ENCODE measurements at regions not wholly inside any gene's neighbourhood (a gene's known extent, or its start where the extent isn't known, plus 50 kb on each side); places are given as distances from the start of the nearest gene placed in this dataset.
"Not testable (repeated sequence)": the region's sequence is repeated elsewhere in the genome, so short reads cannot be mapped to it uniquely, and the experiment has no call there.

DNA sequence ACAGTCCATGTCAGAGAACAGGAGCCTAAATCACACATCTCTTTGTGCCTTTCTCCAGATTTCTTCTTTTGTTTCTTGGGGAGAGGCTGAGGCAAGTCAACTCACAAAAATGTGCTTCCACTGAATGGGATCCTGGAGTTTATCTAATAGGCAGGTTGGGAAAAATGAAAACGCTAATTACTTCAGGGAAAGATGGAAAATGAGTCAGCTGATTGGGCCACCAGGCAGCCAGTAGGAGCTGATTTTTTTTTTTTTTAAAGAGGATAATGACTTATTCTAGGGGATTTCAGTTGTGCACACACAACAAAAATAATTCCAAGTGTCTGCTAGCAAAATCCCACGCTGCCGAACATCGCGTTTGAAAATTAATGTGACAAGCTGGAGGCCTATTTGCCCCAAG lies 412.8 kb upstream of the ZMIZ1 start:
- no peaks in the 10 kb centered on the region for H3K4me1 Mint-ChIP-seq
- H3K27me3 Mint-ChIP-seq = peaks cover 24% of the 10 kb centered on the region
- H3K9me3 Mint-ChIP-seq = peaks cover 3% of the 10 kb centered on the region
- H3K4me3 Mint-ChIP-seq = no peak overlapping the region
- DNase-seq (no peak), ATAC-seq (ENCODE audit: low read depth) (no peak)
- POLR2A ChIA-PET = no interaction called here
- H3K27ac Mint-ChIP-seq = no peak overlapping the region
- H3K36me3 Mint-ChIP-seq = no peaks in the 10 kb centered on the region

DNA sequence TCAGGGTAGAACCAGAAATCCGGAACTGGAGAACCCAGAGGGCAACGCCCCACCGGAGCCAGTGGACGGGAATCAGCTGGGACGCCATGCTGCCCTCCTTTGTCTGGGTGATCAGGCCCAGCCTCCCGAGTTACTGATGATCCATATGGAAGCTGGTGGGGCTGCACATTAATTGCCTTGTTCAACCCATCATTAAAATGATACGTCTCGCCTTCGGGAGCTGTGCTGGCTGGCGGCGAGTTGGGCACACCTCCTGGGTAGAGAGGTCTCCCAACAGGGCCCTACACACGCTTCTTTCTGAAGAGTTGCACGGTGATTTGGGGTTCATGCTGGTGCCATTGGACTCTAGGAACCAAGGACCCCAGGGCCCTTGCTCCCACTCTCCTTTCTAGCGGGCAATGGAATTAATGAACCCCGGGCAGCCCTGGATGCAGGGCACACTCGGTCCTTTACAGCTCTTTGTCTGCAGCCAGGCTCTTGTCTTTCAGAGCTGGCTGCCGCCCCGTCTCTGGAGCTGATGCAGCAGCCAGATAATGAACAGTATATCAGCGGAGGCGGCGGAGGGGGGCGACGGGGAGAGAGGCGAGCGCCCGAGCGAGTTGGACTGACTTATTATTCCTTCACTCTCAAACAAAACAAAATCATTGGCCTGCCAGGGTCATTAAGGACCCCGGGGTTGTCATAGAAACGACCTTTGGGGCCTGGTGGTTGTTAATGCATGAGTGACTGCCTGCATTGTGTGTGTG lies 412.2 kb upstream of the ZMIZ1 start:
- ATAC-seq (ENCODE audit: low read depth) = no peak

DNA sequence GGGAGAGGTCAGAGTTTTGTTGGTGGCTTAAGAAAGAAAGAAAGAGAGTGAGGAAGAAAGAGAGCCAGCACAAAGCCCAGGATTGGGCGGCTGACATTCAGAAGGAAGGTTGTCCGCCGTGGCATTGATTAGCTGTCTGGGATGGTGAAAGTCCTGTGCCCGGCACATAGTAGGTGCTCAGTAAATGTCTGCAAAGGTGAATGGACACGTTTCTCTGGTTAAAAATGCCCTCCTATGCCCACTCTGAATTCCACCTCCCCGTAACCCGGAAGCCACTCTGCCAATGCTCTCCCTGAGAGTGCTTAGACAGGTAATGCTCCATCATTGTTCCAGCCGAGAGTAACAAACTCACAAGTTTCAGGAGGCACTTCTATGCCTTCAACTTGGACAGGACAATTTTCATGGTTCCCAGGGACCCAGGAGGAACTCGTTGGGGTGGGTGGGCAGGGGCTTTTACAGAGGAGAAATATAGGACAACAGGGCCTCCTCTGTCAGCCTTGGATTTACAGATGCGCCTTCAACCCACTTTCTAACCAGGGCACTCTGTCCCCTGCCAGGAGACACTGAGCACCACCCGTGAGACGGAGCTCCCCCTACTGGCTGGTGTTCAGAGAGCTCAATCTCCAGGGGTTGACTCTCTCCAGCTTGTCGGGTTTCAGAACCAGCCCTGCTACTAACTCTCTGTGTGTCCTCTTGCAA lies 411.5 kb upstream of the ZMIZ1 start:
- Mint-ChIP-seq H3K4me1 (no peaks in the 10 kb centered on the region), H3K4me3 (no peak overlapping the region), H3K27ac (no peak overlapping the region), H3K27me3 (peaks cover 23% of the 10 kb centered on the region), H3K36me3 (no peaks in the 10 kb centered on the region), H3K9me3 (no peaks in the 10 kb centered on the region)
- ATAC-seq (ENCODE audit: low read depth) = peak; percentile 87
- DNase-seq = peak; percentile 73
- POLR2A ChIA-PET = no interaction called here

More for the DNA sequence above, 412.2 kb upstream of the ZMIZ1 start:
- H3K4me1 Mint-ChIP-seq = no peaks in the 10 kb centered on the region
- no peak overlapping the region for H3K4me3 Mint-ChIP-seq
- peaks cover under 1% of the 10 kb centered on the region for H3K9me3 Mint-ChIP-seq
- DNase-seq = no peak
- POLR2A ChIA-PET = no interaction called here
- no peak overlapping the region for H3K27ac Mint-ChIP-seq
- H3K36me3 Mint-ChIP-seq = no peaks in the 10 kb centered on the region
- peaks cover 24% of the 10 kb centered on the region for H3K27me3 Mint-ChIP-seq

DNA sequence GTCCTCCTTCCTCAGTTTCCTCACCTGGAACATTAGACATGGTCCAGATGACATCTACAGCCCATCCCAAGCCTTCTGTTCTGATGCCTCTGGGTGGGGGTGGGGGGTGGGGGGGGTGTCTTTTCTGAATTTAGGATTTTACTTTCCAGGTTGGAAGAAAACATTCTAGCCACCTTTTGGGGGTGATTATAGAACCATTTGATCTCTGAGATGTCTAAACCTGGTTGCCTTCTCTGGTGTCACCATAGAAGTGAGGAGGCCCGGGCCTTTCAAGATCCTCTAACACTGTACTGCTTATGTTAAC lies 411.0 kb upstream of the ZMIZ1 start:
- Mint-ChIP-seq H3K9me3 (no peaks in the 10 kb centered on the region), H3K4me1 (no peaks in the 10 kb centered on the region), H3K27ac (no peak overlapping the region), H3K36me3 (no peaks in the 10 kb centered on the region), H3K27me3 (peaks cover 24% of the 10 kb centered on the region), H3K4me3 (no peak overlapping the region)
- DNase-seq (no peak), ATAC-seq (ENCODE audit: low read depth) (no peak)
- POLR2A ChIA-PET = no interaction called here

DNA sequence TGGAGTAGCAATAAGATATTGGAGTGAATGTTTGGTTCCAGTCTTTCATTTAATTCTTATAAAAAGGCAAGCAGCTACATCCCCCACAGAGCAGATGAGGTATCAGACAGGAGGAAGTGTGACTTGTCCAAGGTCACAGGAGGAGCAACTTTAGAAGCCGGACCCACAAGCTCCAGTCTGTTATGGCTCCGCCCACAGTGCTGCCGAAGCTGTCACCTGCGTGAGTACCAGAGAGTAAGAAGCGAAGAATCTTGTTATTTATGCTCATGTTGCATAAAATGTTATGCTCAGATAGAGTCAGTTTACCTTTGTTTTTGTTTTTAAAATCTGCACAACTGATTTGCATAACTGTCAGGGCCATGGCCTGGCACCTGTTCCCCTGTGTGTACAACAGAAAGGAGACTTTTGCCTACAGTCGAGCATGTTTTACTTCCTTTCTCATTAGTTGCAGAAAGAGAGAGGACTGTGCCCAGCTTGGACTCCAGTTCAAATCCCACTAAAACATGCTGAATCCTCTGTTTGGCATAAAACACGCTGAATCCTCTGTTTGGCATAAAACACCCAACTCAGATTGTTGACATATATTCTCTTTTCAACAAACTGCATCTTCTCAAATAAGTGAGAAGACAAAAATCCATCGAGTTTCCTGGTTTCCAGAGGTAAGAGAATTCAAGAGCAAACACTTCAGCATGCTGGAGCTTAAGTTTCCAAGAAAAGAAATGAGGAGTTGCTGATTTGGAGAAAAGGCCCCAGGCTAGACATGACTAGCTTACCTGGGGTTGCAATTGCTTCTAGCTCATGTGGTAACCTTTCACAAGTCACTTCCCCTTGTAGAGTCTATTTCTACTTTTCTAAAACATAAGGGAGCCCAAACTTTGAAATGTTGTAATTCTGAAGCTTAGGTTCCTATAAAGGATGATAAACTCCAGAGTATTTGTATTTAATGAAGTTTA lies 409.8 kb upstream of the ZMIZ1 start:
- Mint-ChIP-seq H3K27ac (no peak overlapping the region), H3K27me3 (peaks cover 24% of the 10 kb centered on the region), H3K4me1 (no peaks in the 10 kb centered on the region), H3K36me3 (no peaks in the 10 kb centered on the region), H3K4me3 (no peak overlapping the region), H3K9me3 (no peaks in the 10 kb centered on the region)
- POLR2A ChIA-PET = interaction anchor here (0.7 kb wide), 1 partner anchor 167 kb away, joined by 3 read pairs; no protein-coding TSS in a partner anchor
- no peak for DNase-seq
- ATAC-seq (ENCODE audit: low read depth) = no peak

DNA sequence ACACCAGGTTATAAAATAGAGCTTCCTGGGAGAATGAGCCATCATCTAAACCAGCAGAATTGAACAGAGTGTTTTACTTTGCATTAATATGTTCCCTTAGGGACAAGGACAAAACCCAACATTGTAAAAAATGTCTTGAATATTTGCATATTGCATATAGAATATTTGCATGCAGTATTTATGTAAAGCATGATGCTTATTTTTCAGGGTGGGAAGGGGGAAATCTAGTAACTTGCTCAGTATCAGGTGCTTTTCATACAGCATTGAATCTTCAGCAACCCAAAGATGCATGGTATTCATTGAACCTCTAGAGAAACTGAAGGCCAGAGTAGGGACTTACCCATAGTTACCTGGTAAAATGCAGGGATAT lies 409.2 kb upstream of the ZMIZ1 start:
- H3K36me3 Mint-ChIP-seq = no peaks in the 10 kb centered on the region
- POLR2A ChIA-PET = no interaction called here
- H3K4me1 Mint-ChIP-seq = no peaks in the 10 kb centered on the region
- H3K27ac Mint-ChIP-seq = no peak overlapping the region
- H3K9me3 Mint-ChIP-seq = no peaks in the 10 kb centered on the region
- ATAC-seq (ENCODE audit: low read depth) = no peak
- no peak overlapping the region for H3K4me3 Mint-ChIP-seq
- DNase-seq = no peak
- H3K27me3 Mint-ChIP-seq = peaks cover 19% of the 10 kb centered on the region

DNA sequence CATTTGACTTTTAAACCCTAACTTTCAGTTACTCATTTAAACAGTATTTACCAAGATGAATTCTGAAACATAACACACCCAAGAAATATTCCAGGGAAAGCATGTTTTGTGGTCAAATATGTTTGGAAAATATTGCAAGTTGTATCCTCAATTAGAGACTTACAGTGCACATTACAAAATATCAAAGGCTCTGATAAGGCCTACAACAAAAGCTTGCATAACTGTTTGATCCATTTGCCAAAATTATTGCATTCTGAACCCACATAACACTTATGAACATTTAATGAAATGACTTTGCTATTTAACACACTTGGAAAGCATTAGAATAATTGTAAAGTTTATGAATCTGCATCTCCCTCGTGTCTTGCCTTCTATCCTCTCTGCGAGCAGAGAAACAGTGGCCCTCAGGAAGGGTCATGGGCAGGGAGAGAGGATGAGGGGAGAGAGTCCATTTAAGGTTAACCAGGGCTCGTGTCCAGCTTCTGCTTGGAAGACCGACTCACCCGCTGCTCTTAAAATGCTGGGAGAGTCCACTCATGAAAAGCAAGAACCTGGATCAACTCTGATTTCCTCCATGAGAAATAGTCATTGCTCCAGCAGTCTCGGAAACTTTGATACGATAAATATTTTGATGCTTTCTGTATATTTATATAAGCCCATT lies 408.2 kb upstream of the ZMIZ1 start:
- Mint-ChIP-seq H3K4me1 (no peaks in the 10 kb centered on the region), H3K36me3 (no peaks in the 10 kb centered on the region), H3K9me3 (peaks cover 3% of the 10 kb centered on the region), H3K4me3 (no peak overlapping the region), H3K27ac (no peak overlapping the region), H3K27me3 (peaks cover 24% of the 10 kb centered on the region)
- ATAC-seq (ENCODE audit: low read depth) = no peak
- POLR2A ChIA-PET = no interaction called here
- no peak for DNase-seq

DNA sequence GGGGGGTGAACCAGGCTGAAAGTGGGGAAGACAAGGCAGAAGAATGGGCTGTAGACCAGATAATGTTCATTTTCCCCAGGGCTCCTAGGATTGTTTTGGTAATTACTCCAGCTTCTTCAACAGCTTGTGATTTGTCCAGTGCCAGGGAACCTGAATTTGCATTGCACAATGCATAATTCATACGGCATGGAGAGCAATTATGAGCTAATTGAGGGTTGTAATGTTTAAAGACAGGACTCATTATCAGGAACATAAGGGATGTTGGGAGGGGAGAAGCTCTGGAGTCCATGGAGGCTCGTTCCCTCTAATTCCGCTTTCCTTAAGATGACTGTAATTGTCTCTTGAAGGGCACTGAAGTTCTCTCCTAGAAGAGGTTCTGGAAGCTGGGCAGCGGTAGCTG lies 405.0 kb upstream of the ZMIZ1 start:
- ATAC-seq (ENCODE audit: low read depth) (no peak), DNase-seq (no peak)
- Mint-ChIP-seq H3K27me3 (peaks cover 34% of the 10 kb centered on the region), H3K27ac (no peak overlapping the region), H3K9me3 (peaks cover 9% of the 10 kb centered on the region), H3K4me3 (no peak overlapping the region), H3K4me1 (no peaks in the 10 kb centered on the region), H3K36me3 (no peaks in the 10 kb centered on the region)
- POLR2A ChIA-PET = no interaction called here

DNA sequence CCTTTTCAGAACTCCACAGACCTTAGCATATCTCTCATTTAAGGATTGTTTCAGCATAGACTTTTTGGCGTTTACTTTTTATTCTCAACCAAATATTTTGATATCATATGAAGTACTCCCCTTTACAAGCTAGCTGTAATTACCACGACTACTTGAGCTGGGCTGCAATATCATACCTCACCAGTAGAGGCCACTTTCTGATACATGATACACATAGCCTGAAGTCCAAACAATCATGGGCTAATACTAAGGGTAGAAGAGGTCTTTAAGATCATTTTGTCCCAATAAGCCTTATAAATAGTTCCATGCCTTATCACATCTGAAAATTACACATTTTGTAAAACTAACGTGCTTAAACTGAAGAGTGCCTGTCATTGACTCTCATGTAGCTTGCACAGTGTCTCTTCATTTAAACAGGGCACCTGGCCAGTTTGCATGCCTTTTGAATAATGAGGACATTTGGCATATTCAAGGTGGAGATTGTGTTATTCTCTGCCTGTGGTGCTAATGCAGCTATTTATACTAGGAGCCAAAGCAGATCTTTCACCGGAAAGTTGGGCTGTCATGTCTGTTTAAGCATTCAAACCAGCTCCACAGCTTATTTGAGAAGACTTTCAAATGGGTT lies 403.7 kb upstream of the ZMIZ1 start:
- Mint-ChIP-seq H3K4me3 (no peak overlapping the region), H3K9me3 (peaks cover 9% of the 10 kb centered on the region), H3K4me1 (no peaks in the 10 kb centered on the region), H3K27me3 (peaks cover 35% of the 10 kb centered on the region), H3K27ac (no peak overlapping the region), H3K36me3 (no peaks in the 10 kb centered on the region)
- no peak for DNase-seq
- ATAC-seq (ENCODE audit: low read depth) = no peak
- POLR2A ChIA-PET = no interaction called here

DNA sequence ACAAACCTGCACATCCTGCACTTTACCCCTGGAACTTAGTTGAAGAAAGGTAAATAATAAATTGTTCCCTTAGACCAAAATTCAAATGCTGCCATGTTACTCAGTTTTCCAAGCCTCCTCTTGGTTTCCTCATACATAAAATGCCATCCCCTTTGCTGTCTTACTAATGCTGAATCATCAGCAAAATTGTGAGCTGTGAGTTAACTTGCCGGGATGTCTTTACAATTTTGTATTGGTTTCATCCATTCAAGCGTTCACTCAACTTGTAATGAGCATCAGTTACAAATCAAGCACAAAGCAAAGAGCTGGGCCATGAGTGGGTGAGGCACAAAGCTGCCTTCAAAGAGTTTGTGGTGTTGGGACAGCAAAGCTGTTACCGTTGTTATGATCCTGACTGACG lies 395.8 kb upstream of the ZMIZ1 start:
- H3K27me3 Mint-ChIP-seq = peaks cover 13% of the 10 kb centered on the region
- POLR2A ChIA-PET = no interaction called here
- H3K36me3 Mint-ChIP-seq = no peaks in the 10 kb centered on the region
- H3K4me3 Mint-ChIP-seq = no peak overlapping the region
- H3K9me3 Mint-ChIP-seq = peaks cover 1% of the 10 kb centered on the region
- no peaks in the 10 kb centered on the region for H3K4me1 Mint-ChIP-seq
- DNase-seq = no peak
- ATAC-seq (ENCODE audit: low read depth) = no peak
- no peak overlapping the region for H3K27ac Mint-ChIP-seq

DNA sequence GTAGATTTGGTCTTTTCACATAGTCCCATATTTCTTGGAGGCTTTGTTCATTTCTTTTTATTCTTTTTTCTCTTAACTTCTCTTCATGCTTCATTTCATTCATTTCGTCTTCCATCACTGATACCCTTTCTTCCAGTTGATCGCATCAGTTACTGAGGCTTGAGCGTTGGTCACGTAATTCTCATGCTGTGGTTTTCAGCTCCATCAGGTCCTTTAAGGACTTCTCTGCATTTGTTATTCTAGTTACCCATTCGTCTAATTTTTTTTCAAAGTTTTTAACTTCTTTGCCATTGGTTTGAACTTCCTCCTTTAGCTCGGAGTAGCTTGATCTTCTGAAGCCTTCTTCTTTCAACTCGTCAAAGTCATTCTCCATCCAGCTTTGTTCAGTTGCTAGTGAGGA lies 387.6 kb upstream of the ZMIZ1 start:
- POLR2A ChIA-PET; DNase-seq; H3K9me3 Mint-ChIP-seq; H3K27me3 Mint-ChIP-seq; H3K36me3 Mint-ChIP-seq; H3K27ac Mint-ChIP-seq; ATAC-seq (ENCODE audit: low read depth); H3K4me1 Mint-ChIP-seq; H3K4me3 Mint-ChIP-seq: not testable (repeated sequence)

DNA sequence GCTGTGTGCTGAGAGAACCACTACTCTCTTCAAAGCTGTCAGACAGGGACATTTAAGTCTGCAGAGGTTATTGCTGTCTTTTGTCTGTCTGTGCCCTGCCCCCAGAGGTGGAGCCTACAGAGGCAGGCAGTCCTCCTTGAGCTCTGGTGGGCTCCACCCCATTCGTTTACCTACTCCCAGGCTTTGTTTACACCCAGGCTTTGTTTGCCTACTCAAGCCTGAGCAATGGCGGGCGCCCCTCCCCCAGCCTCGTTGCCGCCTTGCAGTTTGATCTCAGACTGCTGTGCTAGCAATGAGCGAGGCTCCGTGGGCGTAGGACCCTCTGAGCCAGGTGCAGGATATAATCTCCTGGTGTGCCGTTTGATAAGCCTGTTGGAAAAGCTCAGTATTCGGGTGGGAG lies 386.8 kb upstream of the ZMIZ1 start:
- DNase-seq; H3K36me3 Mint-ChIP-seq; POLR2A ChIA-PET; ATAC-seq (ENCODE audit: low read depth); H3K4me1 Mint-ChIP-seq; H3K27me3 Mint-ChIP-seq; H3K27ac Mint-ChIP-seq; H3K4me3 Mint-ChIP-seq; H3K9me3 Mint-ChIP-seq: not testable (repeated sequence)

DNA sequence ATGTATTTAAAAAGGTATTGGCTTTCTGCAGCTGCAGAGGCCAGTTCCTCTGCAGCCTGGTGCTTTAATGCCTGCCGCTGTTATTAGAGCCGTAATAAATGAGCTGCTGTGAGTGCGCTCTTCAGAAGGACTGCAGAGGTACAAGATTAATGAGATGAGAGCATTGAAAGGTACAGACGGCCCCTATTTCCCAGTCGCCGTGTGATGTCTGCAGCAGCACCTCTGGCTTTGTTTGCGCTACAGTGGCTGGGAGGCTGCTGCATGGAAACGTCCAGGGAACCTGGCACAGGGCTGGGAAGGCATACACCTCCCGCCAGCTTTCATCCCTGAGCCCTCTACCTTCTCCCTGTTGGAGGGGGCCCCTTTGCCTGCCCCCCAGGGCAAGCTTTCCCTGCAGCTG lies 383.8 kb upstream of the ZMIZ1 start:
- Mint-ChIP-seq H3K36me3 (no peaks in the 10 kb centered on the region), H3K4me3 (no peak overlapping the region), H3K27me3 (peaks cover 3% of the 10 kb centered on the region), H3K27ac (no peak overlapping the region), H3K4me1 (no peaks in the 10 kb centered on the region), H3K9me3 (no peaks in the 10 kb centered on the region)
- ATAC-seq (ENCODE audit: low read depth) (no peak), DNase-seq (no peak)
- POLR2A ChIA-PET = no interaction called here
